BE2C (cell line): ENCODE measurements at regions not wholly inside any gene's neighbourhood (a gene's known extent, or its start where the extent isn't known, plus 50 kb on each side); places are given as distances from the start of the nearest gene placed in this dataset.
"Not testable (repeated sequence)": the region's sequence is repeated elsewhere in the genome, so short reads cannot be mapped to it uniquely, and the experiment has no call there.

ENCODE experiments used
- DNase-seq: peaks from one replicate; pipeline ENCODE4 v3.0.0-alpha.2; 2020
- H3K27me3 ChIP-seq: fragments of 250-450 bp; sonication (Bioruptor Pico); 2 replicates; pipeline ENCODE4 v1.5.1; 2020; ENCODE audit warnings: mild to moderate bottlenecking
- H3K36me3 ChIP-seq: fragments of 250-450 bp; sonication (Bioruptor Pico); 2 replicates; pipeline ENCODE4 v1.5.1; 2020; ENCODE audit warnings: mild to moderate bottlenecking
- H3K4me1 ChIP-seq: fragments of 250-450 bp; sonication (Bioruptor Pico); 2 replicates; pipeline ENCODE4 v1.5.1; 2020
- H3K4me3 ChIP-seq: 2 replicates; pipeline ENCODE4 v1.5.1; 2011; ENCODE audit warnings: low read depth, low read length
- H3K9me3 ChIP-seq: fragments of 250-450 bp; sonication (Bioruptor Pico); 2 replicates; pipeline ENCODE4 v1.5.1; 2020
- CTCF ChIP-seq: IDR thresholded peaks from 2 replicates; pipeline ENCODE4 v1.5.1; 2012; ENCODE audit warnings: mild to moderate bottlenecking, low read depth, low read length

- H3K4me1 ChIP-seq: no peaks in the 10 kb centered on the region
- H3K4me3 ChIP-seq: no peak overlapping the region
- TF ChIP-seq CTCF: no peak
- no peaks in the 10 kb centered on the region for H3K9me3 ChIP-seq
- no peaks in the 10 kb centered on the region for H3K27me3 ChIP-seq
- no peaks in the 10 kb centered on the region for H3K36me3 ChIP-seq
- DNase-seq: no peak
Observed at GRCh38 chr12:119931402-119931801, 54.3 kb upstream of the CIT start.

GRCh38 chr12:119932921-119933320, 55.8 kb upstream of the CIT start:
- no peak for DNase-seq
- Histone ChIP-seq H3K4me1 (no peaks in the 10 kb centered on the region), H3K36me3 (no peaks in the 10 kb centered on the region), H3K9me3 (no peaks in the 10 kb centered on the region), H3K4me3 (no peak overlapping the region), H3K27me3 (no peaks in the 10 kb centered on the region)
- no peak for TF ChIP-seq CTCF

- not testable (repeated sequence) for DNase-seq, H3K4me3 ChIP-seq, H3K27me3 ChIP-seq, H3K4me1 ChIP-seq, H3K9me3 ChIP-seq, H3K36me3 ChIP-seq
Observed at GRCh38 chr12:119934780-119935179, 54.3 kb upstream of the BICDL1 start.

GRCh38 chr12:119936705-119937311, 52.2 kb upstream of the BICDL1 start:
- Histone ChIP-seq H3K27me3 (no peaks in the 10 kb centered on the region), H3K4me1 (no peaks in the 10 kb centered on the region), H3K36me3 (no peaks in the 10 kb centered on the region), H3K9me3 (no peaks in the 10 kb centered on the region), H3K4me3 (no peak overlapping the region)
- DNase-seq: no peak
- TF ChIP-seq CTCF: no peak

DNA sequence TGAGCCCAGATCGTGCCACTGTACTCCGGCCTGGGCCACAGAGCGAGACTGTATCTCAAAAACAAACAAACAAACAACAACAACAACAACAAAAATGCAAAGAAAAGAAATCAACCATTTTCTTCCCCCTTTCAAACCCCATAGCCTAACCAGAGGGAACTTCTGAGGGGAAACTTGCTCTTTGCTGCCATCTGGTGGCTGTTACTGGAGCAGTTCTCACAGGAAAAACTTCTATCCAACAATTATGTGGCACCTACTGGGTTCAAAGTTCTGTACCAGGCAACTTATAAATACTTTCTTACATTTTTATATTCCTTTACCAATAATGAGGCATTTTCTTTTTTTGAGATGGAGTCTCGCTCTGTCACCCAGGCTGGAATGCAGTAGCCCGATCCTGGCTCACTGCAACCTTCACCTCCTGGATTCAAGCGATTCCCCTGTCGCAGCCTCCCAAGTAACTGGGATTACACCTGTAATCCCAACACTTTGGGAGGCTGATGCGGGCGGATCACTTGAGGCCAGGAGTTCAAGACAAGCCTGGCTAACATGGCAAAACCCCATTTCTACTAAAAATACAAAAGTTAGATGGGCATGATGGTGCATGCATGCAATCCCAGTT, 50.9 kb upstream of the BICDL1 start:
- DNase-seq: peak; percentile 62
- no peaks in the 10 kb centered on the region for H3K9me3 ChIP-seq

More for the DNA sequence above, 50.9 kb upstream of the BICDL1 start:
- Histone ChIP-seq H3K4me1 (no peaks in the 10 kb centered on the region), H3K36me3 (no peaks in the 10 kb centered on the region), H3K27me3 (no peaks in the 10 kb centered on the region), H3K4me3 (no peak overlapping the region)
- TF ChIP-seq CTCF: peak; percentile 94
